ENCODE measurements at regions not wholly inside any gene's neighbourhood (a gene's known extent, or its start where the extent isn't known, plus 50 kb on each side); places are given as distances from the start of the nearest gene placed in this dataset.

DNA sequence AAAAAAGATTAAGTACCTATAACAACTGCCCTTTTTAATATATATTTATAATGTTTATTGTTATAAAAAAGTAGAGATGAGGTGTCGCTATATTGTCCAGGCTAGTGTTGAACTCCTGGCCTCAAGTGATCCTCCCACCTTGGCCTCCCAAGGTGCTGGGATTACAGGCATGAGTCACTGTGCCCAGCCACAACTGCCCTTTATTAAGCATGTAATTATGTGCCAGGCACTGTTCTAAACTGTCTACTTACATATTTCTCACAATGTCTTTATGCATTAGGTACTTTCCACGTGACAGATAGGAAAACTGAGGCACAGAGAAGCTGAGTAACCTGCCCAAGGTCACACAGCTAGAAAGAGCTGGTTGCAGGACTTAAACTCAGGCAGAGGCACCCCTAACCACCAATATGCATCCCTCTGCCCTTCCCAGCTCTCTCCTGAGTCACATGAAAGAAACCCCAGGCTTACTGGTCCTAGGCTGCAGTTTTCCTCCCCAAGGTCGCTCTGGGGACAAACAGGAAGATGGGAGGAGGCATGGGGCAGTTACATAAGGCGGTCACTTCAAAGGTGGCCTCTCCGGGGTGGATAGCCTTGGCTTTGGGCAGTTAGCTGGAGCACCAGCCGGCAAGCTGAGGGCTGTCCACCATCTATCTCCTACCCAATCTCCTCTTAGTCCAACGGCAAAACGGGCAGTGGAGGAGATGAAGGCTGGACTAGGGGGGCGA, 54.6 kb upstream of the TBX3 start:
- H2BK12ac ChIP-seq (ENCODE audit: low read depth, low read length), result no peak overlapping the region
- DNase-seq (ENCODE audit: low read depth in 1 of 2, low spot score in 2 of 2) (no peak), FAIRE-seq (no peak)
- no peak overlapping the region for H2AK5ac ChIP-seq (ENCODE audit: low read depth, low read length)
- H3K18ac ChIP-seq (ENCODE audit: extremely low read depth, low read length), result no peak overlapping the region
- no peak overlapping the region for H3K4me2 ChIP-seq (ENCODE audit: insufficient read depth in 1 of 2, low read depth in 2 of 2, low read length in 2 of 2)
- H3K4ac ChIP-seq (replicated peaks; ENCODE audit: insufficient read length, low read depth, low read length), result no peak overlapping the region
- H4K5ac ChIP-seq (ENCODE audit: insufficient read length, low read depth, low read length), result no peak overlapping the region
- no peak overlapping the region for H4K8ac ChIP-seq (ENCODE audit: extremely low read depth, insufficient read depth, low read length)
- no peak overlapping the region for H3K14ac ChIP-seq (ENCODE audit: insufficient read length)
- no peak overlapping the region for H2AFZ ChIP-seq (ENCODE audit: low read length)
- CTCF ChIA-PET (ENCODE audit: partially characterized antibody), result no interaction called here
- POLR2A ChIA-PET (ENCODE audit: partially characterized antibody), result interaction anchor here (0.6 kb wide), 1 partner anchor 143 kb away, joined by 3 read pairs; no protein-coding TSS in a partner anchor
- no peak overlapping the region for H3K9ac ChIP-seq (replicated peaks in 1 of 4; ENCODE audit: extremely low read depth in 1 of 4, low read depth in 3 of 4, low read length in 3 of 4)
- no peaks in the 10 kb centered on the region for H3K79me2 ChIP-seq (ENCODE audit: control insufficient read depth in 1 of 2, insufficient read depth in 2 of 2, low read length in 2 of 2)
- peaks cover 15 to 38% (median 37%) of the 10 kb centered on the region in 4 experiments for H3K27me3 ChIP-seq (replicated peaks in 1 of 4; ENCODE audit: control insufficient read depth in 3 of 4, extremely low read depth in 1 of 4, insufficient read depth in 3 of 4, low read length in 3 of 4)
- peaks cover 4 to 14% (median 6%) of the 10 kb centered on the region in 4 experiments for H3K4me1 ChIP-seq (replicated peaks in 1 of 4; ENCODE audit: control insufficient read depth in 3 of 4, insufficient read depth in 4 of 4, low read length in 3 of 4)
- no peaks in the 10 kb centered on the region for H4K20me1 ChIP-seq (replicated peaks in 1 of 2; ENCODE audit: control insufficient read depth in 1 of 2, insufficient read depth in 2 of 2, low read length in 2 of 2)
- H2BK15ac ChIP-seq (ENCODE audit: low read length), result no peak overlapping the region
- no peaks in the 10 kb centered on the region for H3K36me3 ChIP-seq (ENCODE audit: control insufficient read depth in 2 of 4, insufficient read depth in 4 of 4, low read length in 3 of 4)
- H2BK120ac ChIP-seq (replicated peaks; ENCODE audit: low read depth, low read length), result no peak overlapping the region
- no peak overlapping the region for H4K91ac ChIP-seq (replicated peaks; ENCODE audit: insufficient read length, low read length)
- H3K23ac ChIP-seq (ENCODE audit: insufficient read length), result no peak overlapping the region
- H3K4me3 ChIP-seq (ENCODE audit: extremely low read depth in 1 of 4, insufficient read depth in 2 of 4, low read depth in 3 of 4, low read length in 4 of 4), result no peak overlapping the region
- H3K9me3 ChIP-seq (ENCODE audit: insufficient read depth in 2 of 2, low read depth in 1 of 2, low read length in 1 of 2), result peaks cover 0 to 3% of the 10 kb centered on the region in 2 experiments; a peak in 1 of 4 replicates
- no peaks in the 10 kb centered on the region for H3K79me1 ChIP-seq (ENCODE audit: low read depth, low read length)
- peaks cover 4% of the 10 kb centered on the region; the same call in 1 of the 2 replicates for H3K23me2 ChIP-seq (ENCODE audit: low read depth, low read length)
- H2BK5ac ChIP-seq (ENCODE audit: low read depth, low read length), result no peak overlapping the region
- H3K27ac ChIP-seq (ENCODE audit: low read depth, low read length), result no peak overlapping the region
- H3K56ac ChIP-seq (replicated peaks; ENCODE audit: insufficient read length, low read depth, low read length), result no peak overlapping the region
- H2BK20ac ChIP-seq (ENCODE audit: low read length), result no peak overlapping the region
- WGBS, 2 experiments (ENCODE audit: extremely low coverage in 1 of 2, insufficient coverage in 1 of 2, insufficient read length in 1 of 2, insufficient replicate concordance in 2 of 2, low coverage in 1 of 2, low lambda C conversion rate in 2 of 2, missing lambda C conversion rate in 1 of 2), result 86% methylated on average over 9 of the region's 9 CpGs; no CpG with 5 or more reads in 1 of the 2 experiments
- TF ChIP-seq ZNF274 (IDR thresholded peaks at IDR 0.05; ENCODE audit: borderline replicate concordance, extremely low read depth, low read length), result no peak
- TF ChIP-seq TAF1 (IDR thresholded peaks at IDR 0.05; ENCODE audit: low read depth, low read length), result no peak
- no peak for TF ChIP-seq POLR2A (IDR thresholded peaks at IDR 0.05; ENCODE audit: control extremely low read depth in 1 of 2, low read depth in 2 of 2, low read length in 2 of 2)
- no peak for TF ChIP-seq BRCA1 (IDR thresholded peaks at IDR 0.05; ENCODE audit: low read depth, low read length)
- TF ChIP-seq RXRA (IDR thresholded peaks at IDR 0.05; ENCODE audit: insufficient read depth, low read depth, low read length), result no peak
- TF ChIP-seq, protein P1, sequence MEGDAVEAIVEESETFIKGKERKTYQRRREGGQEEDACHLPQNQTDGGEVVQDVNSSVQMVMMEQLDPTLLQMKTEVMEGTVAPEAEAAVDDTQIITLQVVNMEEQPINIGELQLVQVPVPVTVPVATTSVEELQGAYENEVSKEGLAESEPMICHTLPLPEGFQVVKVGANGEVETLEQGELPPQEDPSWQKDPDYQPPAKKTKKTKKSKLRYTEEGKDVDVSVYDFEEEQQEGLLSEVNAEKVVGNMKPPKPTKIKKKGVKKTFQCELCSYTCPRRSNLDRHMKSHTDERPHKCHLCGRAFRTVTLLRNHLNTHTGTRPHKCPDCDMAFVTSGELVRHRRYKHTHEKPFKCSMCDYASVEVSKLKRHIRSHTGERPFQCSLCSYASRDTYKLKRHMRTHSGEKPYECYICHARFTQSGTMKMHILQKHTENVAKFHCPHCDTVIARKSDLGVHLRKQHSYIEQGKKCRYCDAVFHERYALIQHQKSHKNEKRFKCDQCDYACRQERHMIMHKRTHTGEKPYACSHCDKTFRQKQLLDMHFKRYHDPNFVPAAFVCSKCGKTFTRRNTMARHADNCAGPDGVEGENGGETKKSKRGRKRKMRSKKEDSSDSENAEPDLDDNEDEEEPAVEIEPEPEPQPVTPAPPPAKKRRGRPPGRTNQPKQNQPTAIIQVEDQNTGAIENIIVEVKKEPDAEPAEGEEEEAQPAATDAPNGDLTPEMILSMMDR (IDR thresholded peaks at IDR 0.05; ENCODE audit: control extremely low read depth in 1 of 3, insufficient read depth in 1 of 3, low read depth in 1 of 3, low read length in 3 of 3), result no peak
- TF ChIP-seq, protein P2, sequence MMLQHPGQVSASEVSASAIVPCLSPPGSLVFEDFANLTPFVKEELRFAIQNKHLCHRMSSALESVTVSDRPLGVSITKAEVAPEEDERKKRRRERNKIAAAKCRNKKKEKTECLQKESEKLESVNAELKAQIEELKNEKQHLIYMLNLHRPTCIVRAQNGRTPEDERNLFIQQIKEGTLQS (IDR thresholded peaks at IDR 0.05; ENCODE audit: insufficient read depth, low read depth, low read length), result no peak

Data from H1 (cell line).